ENCODE measurements at regions not wholly inside any gene's neighbourhood (a gene's known extent, or its start where the extent isn't known, plus 50 kb on each side); places are given as distances from the start of the nearest gene placed in this dataset.

- Histone ChIP-seq H3K79me2 (ENCODE audit: control insufficient read depth, insufficient read depth, low read length) (no peaks in the 10 kb centered on the region), H3K4me2 (ENCODE audit: control insufficient read depth, insufficient read depth) (no peak overlapping the region), H3K4me1 (ENCODE audit: control insufficient read depth, insufficient read depth, low read length) (no peaks in the 10 kb centered on the region), H3K27ac (ENCODE audit: control insufficient read depth, insufficient read depth) (no peak overlapping the region), H2AFZ (ENCODE audit: control insufficient read depth, low read depth, low read length) (no peak overlapping the region), H4K20me1 (ENCODE audit: control insufficient read depth, insufficient read depth) (no peaks in the 10 kb centered on the region), H3K27me3 (replicated peaks in 1 of 2; ENCODE audit: control insufficient read depth in 2 of 2, insufficient read depth in 2 of 2, low read length in 1 of 2) (no peaks in the 10 kb centered on the region), H3K36me3 (ENCODE audit: control insufficient read depth in 2 of 2, insufficient read depth in 2 of 2, low read length in 1 of 2) (no peaks in the 10 kb centered on the region), H3K9ac (ENCODE audit: control insufficient read depth, insufficient read depth, low read length) (no peak overlapping the region), H3K4me3 (no peak overlapping the region), H3K9me3 (replicated peaks; ENCODE audit: control insufficient read depth, insufficient read depth, low read length) (no peaks in the 10 kb centered on the region)
- SMC1A ChIA-PET (ENCODE audit: uncharacterized antibody, unreplicated experiment), result no interaction called here
- TF ChIP-seq IKZF1 (conservative IDR thresholded peaks at IDR 0.05), result peak; percentile 43; the same call in 1 of the 2 replicates
- TF ChIP-seq FOXM1 (IDR thresholded peaks at IDR 0.05; ENCODE audit: low read depth, low read length), result peak; percentile 66; the same call in 1 of the 2 replicates
- 0 out of 2 replicates have a peak, but pooled peaks have one; percentile 34 for TF ChIP-seq MEF2A (IDR thresholded peaks at IDR 0.05; ENCODE audit: insufficient read depth, low read depth, low read length)
- no peak for TF ChIP-seq SMAD1 (IDR thresholded peaks at IDR 0.05; ENCODE audit: low read depth, partially characterized antibody)
- TF ChIP-seq BCLAF1 (IDR thresholded peaks at IDR 0.05), result no peak
- TF ChIP-seq IRF4 (IDR thresholded peaks at IDR 0.05; ENCODE audit: low read depth, low read length), result peak; percentile 52; the same call in 1 of the 2 replicates
- no peak for TF ChIP-seq KAT2A (conservative IDR thresholded peaks at IDR 0.05; ENCODE audit: control insufficient read depth, low read depth, low read length)
- TF ChIP-seq CREM (IDR thresholded peaks at IDR 0.05; ENCODE audit: low read depth), result peak; percentile 32; the same call in 1 of the 2 replicates
- 0 out of 2 replicates have a peak, but pooled peaks have one; percentile 44 for TF ChIP-seq NR2F1 (conservative IDR thresholded peaks at IDR 0.05)
- TF ChIP-seq LARP7 (IDR thresholded peaks at IDR 0.05), result no peak
- no peak for TF ChIP-seq HDGF (IDR thresholded peaks at IDR 0.05)
- peak; percentile 44; the same call in 1 of the 2 replicates for TF ChIP-seq ATF2 (IDR thresholded peaks at IDR 0.05; ENCODE audit: low read length)
- peak; percentile 72; the same call in 1 of the 2 replicates for TF ChIP-seq NFIC (IDR thresholded peaks at IDR 0.05; ENCODE audit: low read depth, low read length)
- peak; percentile 61; the same call in 1 of the 2 replicates for TF ChIP-seq RUNX3 (IDR thresholded peaks at IDR 0.05; ENCODE audit: low read length)
- TF ChIP-seq ZNF217 (IDR thresholded peaks at IDR 0.05), result peak; percentile 69; the same call in 1 of the 2 replicates
- TF ChIP-seq MAX (IDR thresholded peaks at IDR 0.05; ENCODE audit: low read depth, low read length), result no peak
- no peak for TF ChIP-seq SREBF2 (IDR thresholded peaks at IDR 0.05; ENCODE audit: low read length)
- no peak for TF ChIP-seq NFYA (IDR thresholded peaks at IDR 0.05; ENCODE audit: borderline replicate concordance, low read depth, low read length)
- no peak for TF ChIP-seq CHD2 (IDR thresholded peaks at IDR 0.05; ENCODE audit: borderline replicate concordance, low read depth, low read length)
- peak; percentile 79 for TF ChIP-seq JUNB (IDR thresholded peaks at IDR 0.05)
- 0 out of 2 replicates have a peak, but pooled peaks have one; percentile 18 for TF ChIP-seq CBX5 (IDR thresholded peaks at IDR 0.05; ENCODE audit: low read depth)
- in situ Hi-C loops (cut with MboI), result no loop called here
- no peak for FAIRE-seq
- intact Hi-C loops (cut with micrococcal nuclease; ENCODE audit: unreplicated experiment), result no loop called here
- no TSS peak for BruUV-seq (replicated peaks)
- ATAC-seq, result peak; percentile 48
- WGBS (ENCODE audit: insufficient coverage, insufficient replicate concordance, low lambda C conversion rate, missing lambda C conversion rate), result 2% methylated on average over 5 of the region's 5 CpGs
- RAD21 ChIA-PET (ENCODE audit: unreplicated experiment), result interaction anchor here (1.0 kb wide), 1 partner anchor 10 kb away, joined by 3 read pairs; no protein-coding TSS in a partner anchor
- no peak for DNase-seq (ENCODE audit: low read depth, low spot score)
- CTCF ChIA-PET, result interaction anchor here (1.1 kb wide), 1 partner anchor 58 kb away, joined by 3 read pairs; no protein-coding TSS in a partner anchor
- POLR2A ChIA-PET, result no interaction called here
These were observed 68.3 kb upstream of the TRHDE start for GRCh38 chr12:72203764-72204335.

Measured in GM12878 (cell line).